Heart left ventricle (tissue), 16 donors: ENCODE measurements at regions not wholly inside any gene's neighbourhood (a gene's known extent, or its start where the extent isn't known, plus 50 kb on each side); places are given as distances from the start of the nearest gene placed in this dataset.

ENCODE experiments used
- ATAC-seq, 4 donors: fragments of 200-7000 bp; cut with Tn5 transposase; one replicate each; pipeline ENCODE4 v1.9.1; 2020 to 2022; ENCODE audit warnings: moderate library complexity in 4 of 4, mild to moderate bottlenecking in 3 of 4, moderate number of reproducible peaks in 1 of 4
- DNase-seq, 5 donors: peaks; one replicate each; pipeline ENCODE4 v3.0.0-alpha.2; 2020
- H3K27ac ChIP-seq, 12 donors: fragments of 200-600 bp; sonication (generic) in 4 of 12; one replicate each; pipeline versions ENCODE4 v1.5.0 to v1.8.0; 2016 to 2022; ENCODE audit warnings: mild to moderate bottlenecking in 2 of 12
- H3K27me3 ChIP-seq, 9 donors: fragments of 200-600 bp; sonication (generic) in 2 of 9; one replicate each; pipeline versions ENCODE4 v1.5.1 to v1.8.0; 2016 to 2022; ENCODE audit warnings: mild to moderate bottlenecking in 3 of 9
- H3K36me3 ChIP-seq, 9 donors: fragments of 200-600 bp; sonication (generic) in 2 of 9; one replicate each; pipeline versions ENCODE4 v1.5.0 to v1.8.0; 2018 to 2022; ENCODE audit warnings: mild to moderate bottlenecking in 2 of 9
- H3K4me1 ChIP-seq, 12 donors: fragments of 200-600 bp; sonication (generic) in 4 of 12; one replicate each; pipeline versions ENCODE4 v1.5.0 to v1.8.0; 2016 to 2022; ENCODE audit warnings: mild to moderate bottlenecking in 3 of 12
- H3K4me3 ChIP-seq, 12 donors: fragments of 200-600 bp; sonication (generic) in 4 of 12; one replicate each; pipeline versions ENCODE4 v1.5.0 to v1.8.0; 2017 to 2022; ENCODE audit warnings: mild to moderate bottlenecking in 9 of 12, moderate library complexity in 4 of 12
- H3K9me3 ChIP-seq, 12 donors: fragments of 200-600 bp; sonication (generic) in 4 of 12; one replicate each; pipeline versions ENCODE4 v1.5.0 to v1.8.0; 2016 to 2022; ENCODE audit warnings: mild to moderate bottlenecking in 1 of 12
- CTCF ChIP-seq, 12 donors: fragments of 200-600 bp; sonication (generic) in 4 of 12; IDR thresholded peaks; one replicate each; pipeline versions ENCODE4 v1.5.0 to v1.8.0; 2018 to 2022; ENCODE audit warnings: antibody characterized with exemption in 12 of 12, mild to moderate bottlenecking in 5 of 12
- POLR2A ChIP-seq, 2 donors: fragments of 450-650 bp; IDR thresholded peaks; one replicate each; pipeline ENCODE4 v1.6.1; 2017; ENCODE audit warnings: antibody characterized with exemption in 2 of 2, mild to moderate bottlenecking in 2 of 2, moderate library complexity in 2 of 2
- WGBS, 4 donors: extraction: QIAGEN DNeasy Blood & Tissue Kit in 2 of 4; methylation state at CpG; one replicate each; pipeline versions ENCODE4 v1.1.5 to v1.1.7; 2013 to 2018; 5-methylcytosine and 5-hydroxymethylcytosine counted together
- intact Hi-C, 10 donors: fragments of 100-400 bp; cut with DNase I; formaldehyde crosslinking; loops; one replicate each; pipeline versions ENCODE4 v1.11.1 to v1.14.2; 2022
- donor health status: ischemic (EF 13 %, LVEDD 7.1; RV severe dilation, severe dysfunction).
- donor health status: healthy with polysubstance abuse.
- donor health status: DM: no; HTN: yes; CAD: no.
- donor health status: DM: no; HTN: no; CAD: no.
- donor health status: ischemic (EF 25% LVEDD 6.9; RV normal size, moderate dysfunction).
- donor health status: ischemic (EF 25% LVEDD 5.7; RV mildly dilated, moderate dysfunction).
- donor health status: healthy.
- donor health status: DM: yes; HTN: yes; CAD: no.
- donor health status: ischemic (EF 35%, LVEDD 5.7; RV mildly dilated, moderate dysfunction).
- donor health status: nonischemic (EF 11% LVEDD 7.7; RV severe dilation, severe dysfunction).
- donor health status: DM: yes; HTN: yes; CAD: no.
- donor health status: PGD.
- donor health status: ischemic (EF 29% LVEDD 5.4; RV normal size, mild dysfunction).
- donor health status: nonischemic (EF 23%, LVEDD 6.1; RV moderate dilation, normal function).

- H3K27ac ChIP-seq = no peak overlapping the region
- H3K9me3 ChIP-seq = no peaks in the 10 kb centered on the region
- WGBS, 4 donors = 17 to 24% (median 19%) methylated on average over 3 of the region's 3 CpGs
- intact Hi-C loops = no loop called here
- TF ChIP-seq CTCF (IDR thresholded peaks at IDR 0.05) = no peak
- no peak for TF ChIP-seq POLR2A (IDR thresholded peaks at IDR 0.05)
- H3K4me1 ChIP-seq = no peaks in the 10 kb centered on the region
- no peaks in the 10 kb centered on the region for H3K36me3 ChIP-seq
- DNase-seq (no peak), ATAC-seq (no peak)
- H3K4me3 ChIP-seq = no peak overlapping the region
- peaks cover 0 to 11% (median 0%) of the 10 kb centered on the region in 9 donors for H3K27me3 ChIP-seq
Observed at GRCh38 chr14:98704441-98704840, 567.6 kb downstream of the BCL11B start.

- Histone ChIP-seq H3K4me1 (no peaks in the 10 kb centered on the region), H3K36me3 (no peaks in the 10 kb centered on the region), H3K9me3 (no peaks in the 10 kb centered on the region), H3K27me3 (peaks cover 0 to 11% (median 0%) of the 10 kb centered on the region in 9 donors), H3K27ac (no peak overlapping the region), H3K4me3 (no peak overlapping the region)
- ATAC-seq (no peak), DNase-seq (no peak)
- intact Hi-C loops = no loop called here
- WGBS, 4 donors = 28 to 35% (median 32%) methylated on average over 7 of the region's 7 CpGs
- no peak for TF ChIP-seq POLR2A (IDR thresholded peaks at IDR 0.05)
- no peak for TF ChIP-seq CTCF (IDR thresholded peaks at IDR 0.05)
Observed at GRCh38 chr14:98705871-98706300, 566.1 kb downstream of the BCL11B start.

GRCh38 chr14:98707522-98707921 is 564.5 kb downstream of the BCL11B start:
- Histone ChIP-seq H3K36me3 (no peaks in the 10 kb centered on the region), H3K4me3 (no peak overlapping the region), H3K27ac (no peak overlapping the region), H3K4me1 (no peaks in the 10 kb centered on the region), H3K27me3 (peaks cover 0 to 20% (median 0%) of the 10 kb centered on the region in 9 donors), H3K9me3 (no peaks in the 10 kb centered on the region)
- intact Hi-C loops = no loop called here
- ATAC-seq (no peak), DNase-seq (no peak)
- WGBS, 4 donors = 80 to 82% (median 81%) methylated on average over 7 of the region's 7 CpGs
- no peak for TF ChIP-seq CTCF (IDR thresholded peaks at IDR 0.05)

GRCh38 chr14:98708555-98708954 is 563.4 kb downstream of the BCL11B start:
- Histone ChIP-seq H3K4me3 (no peak overlapping the region), H3K27ac (no peak overlapping the region), H3K27me3 (peaks cover 0 to 19% (median 0%) of the 10 kb centered on the region in 9 donors), H3K9me3 (no peaks in the 10 kb centered on the region), H3K4me1 (no peaks in the 10 kb centered on the region), H3K36me3 (no peaks in the 10 kb centered on the region)
- no peak for DNase-seq
- TF ChIP-seq CTCF (IDR thresholded peaks at IDR 0.05) (no peak), POLR2A (IDR thresholded peaks at IDR 0.05) (no peak)
- no peak for ATAC-seq
- intact Hi-C loops = no loop called here
